ENCODE measurements at regions not wholly inside any gene's neighbourhood (a gene's known extent, or its start where the extent isn't known, plus 50 kb on each side); places are given as distances from the start of the nearest gene placed in this dataset.

DNA sequence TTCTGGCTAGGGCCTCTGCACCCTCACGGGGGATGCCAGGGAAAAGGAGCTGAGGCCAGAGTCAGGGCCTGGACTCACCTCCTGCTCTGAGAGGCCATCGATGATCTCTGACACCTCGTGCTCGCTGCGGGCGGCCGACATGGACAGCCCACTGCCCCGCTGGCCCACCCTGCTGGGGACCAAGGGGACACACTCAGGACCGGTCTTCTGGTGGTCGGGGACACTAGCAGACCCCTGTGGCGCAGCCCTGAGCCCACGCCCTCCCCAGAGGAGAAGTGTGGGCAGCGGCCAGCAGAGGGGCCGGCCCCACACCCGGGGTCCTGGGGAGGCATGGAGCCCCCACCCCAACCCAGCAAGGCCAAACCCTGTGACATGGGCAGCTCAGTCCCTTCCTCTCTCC is 134.6 kb downstream of the RFLNA start:
- DNase-seq, result no peak
- TF ChIP-seq, protein P1, sequence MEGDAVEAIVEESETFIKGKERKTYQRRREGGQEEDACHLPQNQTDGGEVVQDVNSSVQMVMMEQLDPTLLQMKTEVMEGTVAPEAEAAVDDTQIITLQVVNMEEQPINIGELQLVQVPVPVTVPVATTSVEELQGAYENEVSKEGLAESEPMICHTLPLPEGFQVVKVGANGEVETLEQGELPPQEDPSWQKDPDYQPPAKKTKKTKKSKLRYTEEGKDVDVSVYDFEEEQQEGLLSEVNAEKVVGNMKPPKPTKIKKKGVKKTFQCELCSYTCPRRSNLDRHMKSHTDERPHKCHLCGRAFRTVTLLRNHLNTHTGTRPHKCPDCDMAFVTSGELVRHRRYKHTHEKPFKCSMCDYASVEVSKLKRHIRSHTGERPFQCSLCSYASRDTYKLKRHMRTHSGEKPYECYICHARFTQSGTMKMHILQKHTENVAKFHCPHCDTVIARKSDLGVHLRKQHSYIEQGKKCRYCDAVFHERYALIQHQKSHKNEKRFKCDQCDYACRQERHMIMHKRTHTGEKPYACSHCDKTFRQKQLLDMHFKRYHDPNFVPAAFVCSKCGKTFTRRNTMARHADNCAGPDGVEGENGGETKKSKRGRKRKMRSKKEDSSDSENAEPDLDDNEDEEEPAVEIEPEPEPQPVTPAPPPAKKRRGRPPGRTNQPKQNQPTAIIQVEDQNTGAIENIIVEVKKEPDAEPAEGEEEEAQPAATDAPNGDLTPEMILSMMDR (IDR thresholded peaks at IDR 0.05), result no peak
- ATAC-seq, result no peak
- intact Hi-C loops (cut with DNase I), result loop anchor here in 2 of 10 donors (5.0 to 10.0 kb wide), 2 partner anchors 135 to 752 kb away; partner anchors contain the start of gene NCOR2 (in 1 of the 2)
- H3K4me3 ChIP-seq, result no peak overlapping the region
- no peaks in the 10 kb centered on the region for H3K9me3 ChIP-seq
- no peaks in the 10 kb centered on the region for H3K27me3 ChIP-seq
- 93 to 95% methylated on average over 14 to 15 of the region's 15 CpGs for WGBS, 2 donors
- H3K36me3 ChIP-seq, result peaks cover 0 to 70% (median 29%) of the 10 kb centered on the region in 9 donors
- peaks cover 31 to 71% (median 56%) of the 10 kb centered on the region in 9 donors for H3K4me1 ChIP-seq
- peak overlapping the region in 7 of 10 donors; percentile 37 to 79 (median 69) for H3K27ac ChIP-seq

DNA sequence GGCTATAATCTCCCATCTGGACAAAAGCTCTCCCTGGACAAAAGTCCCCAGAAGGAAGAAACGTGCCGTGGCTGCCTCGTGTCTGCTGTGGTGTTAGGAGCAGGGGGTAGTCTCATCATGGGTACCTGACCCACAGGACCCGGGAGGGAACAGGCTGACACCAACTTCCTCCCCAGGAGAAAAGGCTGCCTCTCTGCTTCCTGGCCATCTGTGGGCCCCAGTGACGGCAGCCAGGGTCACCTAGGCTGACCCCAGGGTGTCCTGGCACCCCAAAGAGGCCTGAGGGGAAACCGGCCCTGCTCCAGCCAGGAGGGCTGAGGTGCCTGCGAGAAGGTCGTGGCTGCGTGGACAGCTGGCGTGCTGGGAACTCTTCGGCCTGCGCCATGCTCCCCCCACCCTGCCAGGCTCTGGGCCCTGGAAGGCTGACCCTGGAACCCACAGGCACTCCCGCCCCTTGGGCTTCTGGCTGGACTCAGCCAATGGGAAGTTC is 133.9 kb downstream of the RFLNA start:
- 47 to 51% methylated on average over 13 of the region's 13 CpGs for WGBS, 2 donors
- TF ChIP-seq, protein P1 (IDR thresholded peaks at IDR 0.05), result no peak
- Histone ChIP-seq H3K4me1 (peaks cover 32 to 71% (median 56%) of the 10 kb centered on the region in 9 donors), H3K36me3 (peaks cover 0 to 76% (median 32%) of the 10 kb centered on the region in 9 donors), H3K4me3 (no peak overlapping the region), H3K27me3 (no peaks in the 10 kb centered on the region), H3K9me3 (no peaks in the 10 kb centered on the region), H3K27ac (peak overlapping the region in 8 of 10 donors; percentile 30 to 79 (median 65))
- ATAC-seq, result peak in 1 of 8 donors; percentile 1
- no peak for DNase-seq
- intact Hi-C loops (cut with DNase I), result loop anchor here in 2 of 10 donors (5.0 to 10.0 kb wide), 2 partner anchors 136 to 752 kb away; partner anchors contain the start of gene NCOR2 (in 1 of the 2)

DNA sequence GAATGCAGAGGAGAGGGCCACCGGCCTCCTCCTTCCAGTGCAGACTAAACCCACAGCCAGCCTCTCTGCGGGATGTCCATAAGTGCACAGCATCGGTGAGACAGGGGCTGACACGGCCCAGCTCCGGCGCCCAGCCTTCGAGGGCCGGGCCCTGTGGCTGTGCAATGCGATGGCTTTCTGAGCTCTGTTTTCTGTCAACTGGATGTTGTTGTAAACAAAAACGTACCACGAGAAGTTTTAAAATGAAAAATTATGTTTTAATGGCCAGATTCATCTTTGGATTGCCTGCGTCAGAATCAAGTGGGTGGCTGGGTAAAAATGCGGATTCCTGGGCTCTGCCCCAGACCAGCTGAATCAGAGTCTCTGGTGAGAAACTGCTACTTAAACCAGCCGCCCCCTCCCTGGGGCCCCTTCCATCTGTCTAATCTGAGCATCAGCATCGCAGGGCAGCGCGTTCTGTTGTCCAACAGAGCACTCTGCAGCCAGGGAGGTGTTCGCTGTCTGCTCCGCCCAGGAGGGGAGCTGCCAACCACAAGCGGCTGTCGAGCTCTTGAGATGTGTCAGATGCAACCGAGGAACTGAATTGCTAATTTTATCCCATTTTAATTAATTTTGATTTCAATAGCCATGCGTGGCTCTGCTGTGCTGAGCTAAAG is 133.4 kb downstream of the RFLNA start:
- H3K4me1 ChIP-seq, result peaks cover 36 to 73% (median 59%) of the 10 kb centered on the region in 9 donors
- 56 to 59% methylated on average over 23 of the region's 23 CpGs for WGBS, 2 donors
- intact Hi-C loops (cut with DNase I), result loop anchor here in 2 of 10 donors (5.0 to 10.0 kb wide), 2 partner anchors 137 to 751 kb away; partner anchors contain the start of gene NCOR2 (in 1 of the 2)

More for the DNA sequence above, 133.4 kb downstream of the RFLNA start:
- ATAC-seq, result peak in 2 of 8 donors; percentile 6 to 16
- TF ChIP-seq, protein P1 (IDR thresholded peaks at IDR 0.05), result no peak
- Histone ChIP-seq H3K4me3 (no peak overlapping the region), H3K27me3 (no peaks in the 10 kb centered on the region), H3K27ac (peak overlapping the region in 9 of 10 donors; percentile 24 to 79 (median 61)), H3K36me3 (peaks cover 0 to 77% (median 32%) of the 10 kb centered on the region in 9 donors), H3K9me3 (no peaks in the 10 kb centered on the region)
- peak in 1 of 2 donors; percentile 48 for DNase-seq

All from heart right ventricle (tissue), 16 donors.